ENCODE measurements at regions not wholly inside any gene's neighbourhood (a gene's known extent, or its start where the extent isn't known, plus 50 kb on each side); places are given as distances from the start of the nearest gene placed in this dataset.
A peak's percentile ranks its signal among the peaks of the same experiment; 100 is the strongest.

DNA sequence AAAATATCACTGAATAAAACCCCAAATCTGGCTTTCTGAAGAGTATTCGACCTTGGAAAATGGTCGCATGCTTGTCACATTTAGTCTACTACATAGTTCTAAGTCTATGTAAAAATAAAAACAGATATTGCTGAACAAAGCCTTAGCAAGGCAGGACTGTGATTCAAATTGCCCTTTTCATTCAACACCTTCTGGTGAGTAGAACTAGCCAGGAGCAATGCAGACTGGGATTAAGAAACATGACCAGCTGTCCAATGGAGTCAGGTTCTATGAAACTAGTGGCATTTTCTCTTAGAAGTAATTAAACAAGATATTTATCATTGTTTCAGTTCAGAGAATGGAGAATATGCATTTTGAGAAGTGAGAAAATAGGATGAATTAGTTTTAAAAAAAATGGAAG lies 1260.5 kb upstream of the ACVR2A start:
- DNase-seq, result no peak
- Histone ChIP-seq H2BK15ac (ENCODE audit: low read depth, low read length) (no peak overlapping the region), H3K14ac (ENCODE audit: insufficient read depth, low read length) (no peak overlapping the region), H3K27ac (ENCODE audit: insufficient read length, low read depth, low read length) (no peak overlapping the region), H3K4me1 (ENCODE audit: insufficient read depth, low read length) (peaks cover 5% of the 10 kb centered on the region; the same call in 1 of the 2 replicates), H3K23me2 (ENCODE audit: insufficient read length, low read depth, low read length, poor library complexity, severe bottlenecking) (no peaks in the 10 kb centered on the region), H2BK12ac (ENCODE audit: insufficient read length, low read depth, low read length) (no peak overlapping the region), H3K79me1 (ENCODE audit: insufficient read depth, low read depth, low read length, poor library complexity, severe bottlenecking) (no peaks in the 10 kb centered on the region), H3K18ac (ENCODE audit: insufficient read length, low read depth, low read length) (no peak overlapping the region), H2BK5ac (ENCODE audit: insufficient read length, low read length) (no peak overlapping the region), H3K9me3 (ENCODE audit: control insufficient read depth, low read depth, low read length) (no peaks in the 10 kb centered on the region), H4K91ac (ENCODE audit: insufficient read length, low read depth, low read length) (no peak overlapping the region), H3K23ac (ENCODE audit: insufficient read length, low read depth, low read length) (no peak overlapping the region), H2BK120ac (ENCODE audit: low read depth, low read length, poor library complexity, severe bottlenecking) (no peak overlapping the region), H3K9ac (ENCODE audit: extremely low read depth, insufficient read length, low read length) (no peak overlapping the region), H3K56ac (ENCODE audit: insufficient read length, low read depth, low read length) (no peak overlapping the region), H3K79me2 (ENCODE audit: insufficient read depth, low read length) (no peaks in the 10 kb centered on the region), H2BK20ac (ENCODE audit: low read depth, low read length, poor library complexity, severe bottlenecking) (no peak overlapping the region), H4K20me1 (ENCODE audit: control insufficient read depth, insufficient read depth, insufficient read length) (no peaks in the 10 kb centered on the region), H3K4me2 (ENCODE audit: insufficient read depth, insufficient read length, low read length) (no peak overlapping the region), H2AFZ (ENCODE audit: low read length) (no peak overlapping the region), H4K8ac (replicated peaks; ENCODE audit: insufficient read length, low read depth, low read length) (no peak overlapping the region), H3K27me3 (ENCODE audit: insufficient read depth, low read length) (no peaks in the 10 kb centered on the region), H3K4ac (ENCODE audit: low read depth, low read length) (no peak overlapping the region), H2AK5ac (ENCODE audit: insufficient read length, low read length) (no peak overlapping the region), H4K5ac (ENCODE audit: insufficient read length, low read depth, low read length) (no peak overlapping the region), H3T11ph (ENCODE audit: low read length) (no peak overlapping the region)
- no CpG with 5 or more reads among the region's 2 CpGs for WGBS (ENCODE audit: extremely low coverage, insufficient read length, low lambda C conversion rate)
- H3K36me3 Mint-ChIP-seq (ENCODE audit: insufficient read depth in 1 of 3, low read depth in 3 of 3), result peaks cover 0 to 15% (median 0%) of the 10 kb centered on the region in 3 experiments; a peak in 3 of 7 replicates
- H3K27me3 Mint-ChIP-seq (ENCODE audit: low read depth), result no peaks in the 10 kb centered on the region
- H3K4me3 Mint-ChIP-seq, result no peak overlapping the region
- H3K4me1 Mint-ChIP-seq, result peaks cover 19 to 20% of the 10 kb centered on the region in 2 experiments
- H3K27ac Mint-ChIP-seq, result peak overlapping the region in 1 of 3 experiments; percentile 61; a peak in 1 of 7 replicates
- H3K9me3 Mint-ChIP-seq, result peaks cover 0 to 3% of the 10 kb centered on the region in 2 experiments; a peak in 1 of 5 replicates
- TF ChIP-seq, protein P1, sequence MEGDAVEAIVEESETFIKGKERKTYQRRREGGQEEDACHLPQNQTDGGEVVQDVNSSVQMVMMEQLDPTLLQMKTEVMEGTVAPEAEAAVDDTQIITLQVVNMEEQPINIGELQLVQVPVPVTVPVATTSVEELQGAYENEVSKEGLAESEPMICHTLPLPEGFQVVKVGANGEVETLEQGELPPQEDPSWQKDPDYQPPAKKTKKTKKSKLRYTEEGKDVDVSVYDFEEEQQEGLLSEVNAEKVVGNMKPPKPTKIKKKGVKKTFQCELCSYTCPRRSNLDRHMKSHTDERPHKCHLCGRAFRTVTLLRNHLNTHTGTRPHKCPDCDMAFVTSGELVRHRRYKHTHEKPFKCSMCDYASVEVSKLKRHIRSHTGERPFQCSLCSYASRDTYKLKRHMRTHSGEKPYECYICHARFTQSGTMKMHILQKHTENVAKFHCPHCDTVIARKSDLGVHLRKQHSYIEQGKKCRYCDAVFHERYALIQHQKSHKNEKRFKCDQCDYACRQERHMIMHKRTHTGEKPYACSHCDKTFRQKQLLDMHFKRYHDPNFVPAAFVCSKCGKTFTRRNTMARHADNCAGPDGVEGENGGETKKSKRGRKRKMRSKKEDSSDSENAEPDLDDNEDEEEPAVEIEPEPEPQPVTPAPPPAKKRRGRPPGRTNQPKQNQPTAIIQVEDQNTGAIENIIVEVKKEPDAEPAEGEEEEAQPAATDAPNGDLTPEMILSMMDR (conservative IDR thresholded peaks at IDR 0.05), result no peak
